Kidney (tissue), 13 donors: ENCODE measurements at regions not wholly inside any gene's neighbourhood (a gene's known extent, or its start where the extent isn't known, plus 50 kb on each side); places are given as distances from the start of the nearest gene placed in this dataset.
"Not testable (repeated sequence)": the region's sequence is repeated elsewhere in the genome, so short reads cannot be mapped to it uniquely, and the experiment has no call there.

Experiments
- DNase-seq, 5 donors: peaks; one replicate each; pipeline ENCODE4 v3.0.0-alpha.2; 2013 to 2020
- FAIRE-seq: peaks from 2 replicates; lab custom pipeline; 2012; peaks lifted over from hg19 to GRCh38; lab: Jason Lieb, UNC
- H3K27ac ChIP-seq, 2 donors: one replicate each; pipeline ENCODE4 v1.7.0; 2013; ENCODE audit warnings: low read depth in 2 of 2, low read length in 2 of 2, inconsistent platforms in 1 of 2
- H3K27me3 ChIP-seq: one replicate; pipeline ENCODE4 v1.7.1; 2013; ENCODE audit warnings: low read length, inconsistent platforms; ENCODE audit not compliant: control insufficient read depth, insufficient read depth
- H3K36me3 ChIP-seq, 3 donors: one replicate each; pipeline versions ENCODE4 v1.7.0 to v1.7.1; 2013; ENCODE audit warnings: low read length in 3 of 3, control low read depth in 1 of 3, inconsistent platforms in 1 of 3; ENCODE audit not compliant: insufficient read depth in 3 of 3, control insufficient read depth in 2 of 3
- H3K4me1 ChIP-seq, 3 donors: one replicate each; pipeline versions ENCODE4 v1.7.0 to v1.7.1; 2013; ENCODE audit warnings: low read length in 3 of 3, inconsistent platforms in 1 of 3, low read depth in 1 of 3; ENCODE audit not compliant: control insufficient read depth in 2 of 3, insufficient read depth in 2 of 3
- H3K4me3 ChIP-seq, 3 donors: one replicate each; pipeline versions ENCODE4 v1.7.0 to v1.8.1; 2013; ENCODE audit warnings: low read length in 3 of 3, control low read depth in 1 of 3, inconsistent platforms in 1 of 3
- H3K9ac ChIP-seq, 3 donors: one replicate each; pipeline versions ENCODE4 v1.7.0 to v1.7.1; 2013; ENCODE audit warnings: low read length in 3 of 3, control low read depth in 1 of 3, inconsistent platforms in 1 of 3
- H3K9me3 ChIP-seq, 3 donors: one replicate each; pipeline versions ENCODE4 v1.7.0 to v1.7.1; 2013; ENCODE audit warnings: low read length in 3 of 3, control low read depth in 1 of 3, inconsistent platforms in 1 of 3; ENCODE audit not compliant: control insufficient read depth in 2 of 3, insufficient read depth in 1 of 3
- intact Hi-C: fragments of 100-400 bp; cut with DNase I; formaldehyde crosslinking; loops from one replicate; pipeline ENCODE4 v1.11.1; 2022
- TF ChIP-seq, protein P1 (sequence below): IDR thresholded peaks from 3 replicates; pipeline ENCODE4 v1.5.1; 2012; ENCODE audit warnings: mild to moderate bottlenecking, moderate library complexity, borderline replicate concordance; ENCODE audit not compliant: insufficient read depth; ENCODE audit errors: extremely low read depth
- donor health status: control.
- donor health status: control.
- donor health status: control.
- donor health status: control.
- donor health status: control.
- donor health status: DM: yes; HTN: yes; CAD: no.
- donor health status: Normal renal cell carcinoma (clear cell type).

DNA sequence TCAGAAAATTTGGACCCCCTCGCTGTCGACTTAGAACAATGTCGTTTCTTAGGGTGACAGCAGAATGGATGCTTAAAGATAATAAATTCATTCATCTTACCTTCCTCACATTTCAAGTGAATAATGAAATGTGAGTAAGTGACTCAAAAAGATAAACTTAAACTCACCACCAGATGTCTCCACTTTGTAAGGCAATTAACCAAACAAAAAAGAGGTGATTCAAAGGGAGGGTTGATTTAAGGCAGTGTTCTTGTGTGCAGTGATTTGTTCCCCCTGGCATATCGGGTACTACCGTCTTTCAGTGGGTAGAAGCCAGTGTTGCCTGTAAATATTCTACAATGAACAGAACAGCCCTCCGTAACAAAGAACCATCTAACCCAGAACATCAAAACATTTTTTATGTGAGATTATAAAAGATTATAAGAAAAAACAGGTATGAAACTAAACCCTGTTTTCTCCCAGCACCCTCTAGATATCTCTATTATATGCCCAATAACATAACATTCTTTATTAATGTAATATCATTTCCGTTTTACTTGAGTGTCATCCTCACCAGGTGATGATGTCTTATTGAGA is 589.7 kb downstream of the CBLN4 start:
- peak in 2 of 5 donors; percentile 55 to 75 for DNase-seq
- no peak overlapping the region for H3K4me3 ChIP-seq
- H3K27ac ChIP-seq, result no peak overlapping the region
- TF ChIP-seq, protein P1, sequence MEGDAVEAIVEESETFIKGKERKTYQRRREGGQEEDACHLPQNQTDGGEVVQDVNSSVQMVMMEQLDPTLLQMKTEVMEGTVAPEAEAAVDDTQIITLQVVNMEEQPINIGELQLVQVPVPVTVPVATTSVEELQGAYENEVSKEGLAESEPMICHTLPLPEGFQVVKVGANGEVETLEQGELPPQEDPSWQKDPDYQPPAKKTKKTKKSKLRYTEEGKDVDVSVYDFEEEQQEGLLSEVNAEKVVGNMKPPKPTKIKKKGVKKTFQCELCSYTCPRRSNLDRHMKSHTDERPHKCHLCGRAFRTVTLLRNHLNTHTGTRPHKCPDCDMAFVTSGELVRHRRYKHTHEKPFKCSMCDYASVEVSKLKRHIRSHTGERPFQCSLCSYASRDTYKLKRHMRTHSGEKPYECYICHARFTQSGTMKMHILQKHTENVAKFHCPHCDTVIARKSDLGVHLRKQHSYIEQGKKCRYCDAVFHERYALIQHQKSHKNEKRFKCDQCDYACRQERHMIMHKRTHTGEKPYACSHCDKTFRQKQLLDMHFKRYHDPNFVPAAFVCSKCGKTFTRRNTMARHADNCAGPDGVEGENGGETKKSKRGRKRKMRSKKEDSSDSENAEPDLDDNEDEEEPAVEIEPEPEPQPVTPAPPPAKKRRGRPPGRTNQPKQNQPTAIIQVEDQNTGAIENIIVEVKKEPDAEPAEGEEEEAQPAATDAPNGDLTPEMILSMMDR, result peak; percentile 39
- intact Hi-C loops, result no loop called here
- FAIRE-seq, result no peak
- no peaks in the 10 kb centered on the region for H3K27me3 ChIP-seq
- H3K9ac ChIP-seq, result no peak overlapping the region
- no peaks in the 10 kb centered on the region for H3K36me3 ChIP-seq
- no peaks in the 10 kb centered on the region for H3K9me3 ChIP-seq
- no peaks in the 10 kb centered on the region for H3K4me1 ChIP-seq

- DNase-seq, FAIRE-seq, intact Hi-C loops, H3K36me3 ChIP-seq, H3K9me3 ChIP-seq, H3K9ac ChIP-seq, H3K4me1 ChIP-seq, H3K27ac ChIP-seq, H3K27me3 ChIP-seq, H3K4me3 ChIP-seq: not testable (repeated sequence)
These were observed 592.8 kb downstream of the CBLN4 start for GRCh38 chr20:55412508-55412907.

GRCh38 chr20:55406891-55407290 is 598.4 kb downstream of the CBLN4 start:
- H3K36me3 ChIP-seq, result no peaks in the 10 kb centered on the region
- H3K9ac ChIP-seq, result no peak overlapping the region
- no peaks in the 10 kb centered on the region for H3K4me1 ChIP-seq
- H3K27me3 ChIP-seq, result no peaks in the 10 kb centered on the region
- TF ChIP-seq, protein P1, result no peak
- DNase-seq (no peak), FAIRE-seq (no peak)
- H3K9me3 ChIP-seq, result peaks cover 0 to 8% (median 2%) of the 10 kb centered on the region in 3 donors
- intact Hi-C loops, result no loop called here
- H3K27ac ChIP-seq, result no peak overlapping the region
- no peak overlapping the region for H3K4me3 ChIP-seq

- Histone ChIP-seq H3K9ac (no peak overlapping the region), H3K9me3 (no peaks in the 10 kb centered on the region), H3K36me3 (no peaks in the 10 kb centered on the region), H3K4me1 (no peaks in the 10 kb centered on the region), H3K27me3 (no peaks in the 10 kb centered on the region), H3K4me3 (no peak overlapping the region), H3K27ac (no peak overlapping the region)
- DNase-seq (peak in 1 of 5 donors; percentile 15), FAIRE-seq (no peak)
- TF ChIP-seq, protein P1, result no peak
- intact Hi-C loops, result no loop called here
These were observed 610.7 kb downstream of the CBLN4 start for GRCh38 chr20:55394592-55394991.
